ENCODE measurements at regions not wholly inside any gene's neighbourhood (a gene's known extent, or its start where the extent isn't known, plus 50 kb on each side); places are given as distances from the start of the nearest gene placed in this dataset.

GRCh38 chr3:75978686-75979085 lies 193.3 kb upstream of the ZNF717 start:
- no peak for TF ChIP-seq CREB5 (CRISPR knock-in tag; IDR thresholded peaks at IDR 0.05; ENCODE audit: low read depth)
- TF ChIP-seq CSDC2 (CRISPR knock-in tag; IDR thresholded peaks at IDR 0.05): no peak
- no peak for TF ChIP-seq PATZ1 (CRISPR knock-in tag; IDR thresholded peaks at IDR 0.05; ENCODE audit: borderline replicate concordance)
- no peak for TF ChIP-seq TCF4 (CRISPR knock-in tag; IDR thresholded peaks at IDR 0.05; ENCODE audit: borderline replicate concordance)
- no peak for TF ChIP-seq POU6F1 (CRISPR knock-in tag; IDR thresholded peaks at IDR 0.05; ENCODE audit: borderline replicate concordance, low read depth)

All from SK-N-SH treated with all-trans-retinoic acid at 6 μM for 48 hours (cell line).